ENCODE measurements at regions not wholly inside any gene's neighbourhood (a gene's known extent, or its start where the extent isn't known, plus 50 kb on each side); places are given as distances from the start of the nearest gene placed in this dataset.

DNA sequence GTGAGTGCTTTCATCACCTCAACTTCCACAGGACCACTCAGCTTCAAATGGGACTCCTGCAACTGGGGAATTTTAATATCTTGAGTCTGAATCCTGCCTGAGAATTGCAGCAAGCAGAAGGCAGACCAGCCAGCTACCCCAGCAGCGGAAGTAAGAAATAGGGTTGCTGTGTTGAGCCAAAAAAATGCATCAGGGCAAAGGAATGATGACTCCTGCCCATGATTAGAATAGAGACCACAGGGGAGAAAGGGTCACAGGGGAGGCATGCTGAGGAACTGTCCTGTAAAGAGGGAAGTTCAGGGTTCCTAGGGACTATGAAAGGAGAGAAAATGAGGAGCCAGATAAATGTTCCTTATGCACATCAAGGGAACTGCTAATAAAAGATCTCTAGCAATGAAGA lies 370.2 kb downstream of the KCTD12 start:
- no peak overlapping the region for H3K27ac ChIP-seq (replicated peaks)
- no peak overlapping the region for H3K4me3 ChIP-seq (replicated peaks; ENCODE audit: insufficient read depth, low read length)
- no peak for DNase-seq (ENCODE audit: low read depth in 1 of 2, low spot score in 1 of 2)
- H3K27me3 ChIP-seq (ENCODE audit: insufficient read depth, poor library complexity, severe bottlenecking): peaks cover 4% of the 10 kb centered on the region
- no peak for TF ChIP-seq POLR2AphosphoS5 (IDR thresholded peaks at IDR 0.05; ENCODE audit: low read depth)
- TF ChIP-seq, protein P1, sequence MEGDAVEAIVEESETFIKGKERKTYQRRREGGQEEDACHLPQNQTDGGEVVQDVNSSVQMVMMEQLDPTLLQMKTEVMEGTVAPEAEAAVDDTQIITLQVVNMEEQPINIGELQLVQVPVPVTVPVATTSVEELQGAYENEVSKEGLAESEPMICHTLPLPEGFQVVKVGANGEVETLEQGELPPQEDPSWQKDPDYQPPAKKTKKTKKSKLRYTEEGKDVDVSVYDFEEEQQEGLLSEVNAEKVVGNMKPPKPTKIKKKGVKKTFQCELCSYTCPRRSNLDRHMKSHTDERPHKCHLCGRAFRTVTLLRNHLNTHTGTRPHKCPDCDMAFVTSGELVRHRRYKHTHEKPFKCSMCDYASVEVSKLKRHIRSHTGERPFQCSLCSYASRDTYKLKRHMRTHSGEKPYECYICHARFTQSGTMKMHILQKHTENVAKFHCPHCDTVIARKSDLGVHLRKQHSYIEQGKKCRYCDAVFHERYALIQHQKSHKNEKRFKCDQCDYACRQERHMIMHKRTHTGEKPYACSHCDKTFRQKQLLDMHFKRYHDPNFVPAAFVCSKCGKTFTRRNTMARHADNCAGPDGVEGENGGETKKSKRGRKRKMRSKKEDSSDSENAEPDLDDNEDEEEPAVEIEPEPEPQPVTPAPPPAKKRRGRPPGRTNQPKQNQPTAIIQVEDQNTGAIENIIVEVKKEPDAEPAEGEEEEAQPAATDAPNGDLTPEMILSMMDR (IDR thresholded peaks at IDR 0.05; ENCODE audit: insufficient read depth, low read length): no peak
- no peak for TF ChIP-seq GABPA (IDR thresholded peaks at IDR 0.05; ENCODE audit: low read depth)
- no peak for TF ChIP-seq SPI1 (IDR thresholded peaks at IDR 0.05; ENCODE audit: borderline replicate concordance, low read depth)
- TF ChIP-seq REST (IDR thresholded peaks at IDR 0.05; ENCODE audit: insufficient replicate concordance, low read depth): no peak

- TF ChIP-seq SPI1 (IDR thresholded peaks at IDR 0.05; ENCODE audit: borderline replicate concordance, low read depth) (no peak), POLR2AphosphoS5 (IDR thresholded peaks at IDR 0.05; ENCODE audit: low read depth) (no peak), REST (IDR thresholded peaks at IDR 0.05; ENCODE audit: insufficient replicate concordance, low read depth) (no peak), GABPA (IDR thresholded peaks at IDR 0.05; ENCODE audit: low read depth) (no peak)
- TF ChIP-seq, protein P1 (IDR thresholded peaks at IDR 0.05; ENCODE audit: insufficient read depth, low read length): no peak
- H3K27me3 ChIP-seq (ENCODE audit: insufficient read depth, poor library complexity, severe bottlenecking): peaks cover 3% of the 10 kb centered on the region
- no peak for DNase-seq (ENCODE audit: low read depth in 1 of 2, low spot score in 1 of 2)
- no peak overlapping the region for H3K4me3 ChIP-seq (replicated peaks; ENCODE audit: insufficient read depth, low read length)
- no peak overlapping the region for H3K27ac ChIP-seq (replicated peaks)
Measured at GRCh38 chr13:76512721-76513145, 373.5 kb downstream of the KCTD12 start.

DNA sequence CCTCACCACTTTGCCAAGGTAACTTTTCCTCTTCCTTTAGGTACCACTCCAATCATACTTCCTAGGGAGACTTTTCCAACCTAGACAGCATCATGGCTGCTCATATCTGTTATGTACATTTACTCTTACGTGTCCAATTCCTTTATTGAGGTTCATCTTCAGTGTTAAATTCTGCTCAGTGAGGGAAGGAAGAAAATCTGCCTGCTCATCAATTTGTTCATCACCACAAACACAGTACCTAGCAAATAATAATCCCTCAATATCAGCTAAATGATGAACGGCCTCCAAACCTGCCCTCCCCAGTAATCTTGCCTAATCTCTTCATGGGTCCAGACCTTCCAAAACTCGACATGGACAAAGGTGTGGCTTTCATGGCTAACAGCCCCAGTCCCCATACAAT lies 380.8 kb downstream of the KCTD12 start:
- no peak for DNase-seq (ENCODE audit: low read depth in 1 of 2, low spot score in 1 of 2)
- no peaks in the 10 kb centered on the region for H3K27me3 ChIP-seq (ENCODE audit: insufficient read depth, poor library complexity, severe bottlenecking)
- TF ChIP-seq GABPA (IDR thresholded peaks at IDR 0.05; ENCODE audit: low read depth) (no peak), REST (IDR thresholded peaks at IDR 0.05; ENCODE audit: insufficient replicate concordance, low read depth) (no peak), POLR2AphosphoS5 (IDR thresholded peaks at IDR 0.05; ENCODE audit: low read depth) (no peak), SPI1 (IDR thresholded peaks at IDR 0.05; ENCODE audit: borderline replicate concordance, low read depth) (no peak)
- TF ChIP-seq, protein P1 (IDR thresholded peaks at IDR 0.05; ENCODE audit: insufficient read depth, low read length): no peak
- no peak overlapping the region for H3K4me3 ChIP-seq (replicated peaks; ENCODE audit: insufficient read depth, low read length)
- H3K27ac ChIP-seq (replicated peaks): no peak overlapping the region
